GM19324 (cell line): ENCODE measurements at regions not wholly inside any gene's neighbourhood (a gene's known extent, or its start where the extent isn't known, plus 50 kb on each side); places are given as distances from the start of the nearest gene placed in this dataset.

Experiments used
- ATAC-seq: cut with Tn5 transposase; IDR thresholded peaks from one replicate; pipeline ENCODE4 v1.9.1; 2021; ENCODE audit warnings: mild to moderate bottlenecking, moderate library complexity; ENCODE audit not compliant: unreplicated experiment, low FRiP score

DNA sequence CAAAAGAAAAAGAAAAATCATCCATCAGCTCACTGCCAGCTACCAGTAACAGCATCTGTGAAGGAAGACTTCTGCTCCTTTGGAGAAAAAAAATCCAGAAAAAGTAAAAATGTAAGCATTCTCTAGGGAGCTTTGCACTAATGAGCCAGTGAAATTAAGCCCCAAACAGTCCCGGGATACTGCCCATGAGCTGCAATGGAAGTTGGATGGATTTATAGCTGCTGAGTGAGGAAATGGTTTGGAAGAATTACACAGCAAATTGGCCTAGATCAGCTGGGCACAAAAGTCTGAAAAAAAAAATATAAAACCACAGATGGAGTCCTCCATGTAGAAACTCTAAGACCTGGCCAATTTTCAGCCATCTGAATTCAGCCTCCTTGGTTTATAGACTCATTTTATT, 462.9 kb upstream of the USP15 start:
- no peak for ATAC-seq

DNA sequence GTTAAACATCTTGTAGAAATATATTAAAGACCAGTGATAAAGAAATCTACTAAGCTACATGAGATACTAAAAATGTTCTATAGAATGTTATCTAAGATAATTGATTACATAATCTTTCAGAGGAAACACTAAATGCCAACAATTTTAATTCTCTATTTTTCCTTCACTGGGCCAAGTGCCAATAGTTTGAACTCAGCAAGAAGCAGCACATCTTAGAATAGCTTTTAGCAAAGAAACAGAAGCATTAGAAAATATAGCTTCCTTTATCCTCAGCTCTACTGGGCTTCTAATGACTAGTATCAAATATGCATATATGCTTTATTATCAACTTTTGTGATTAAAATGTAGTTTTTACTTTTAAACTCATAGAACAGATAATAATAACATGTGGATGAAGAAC, 461.4 kb upstream of the USP15 start:
- ATAC-seq = no peak

DNA sequence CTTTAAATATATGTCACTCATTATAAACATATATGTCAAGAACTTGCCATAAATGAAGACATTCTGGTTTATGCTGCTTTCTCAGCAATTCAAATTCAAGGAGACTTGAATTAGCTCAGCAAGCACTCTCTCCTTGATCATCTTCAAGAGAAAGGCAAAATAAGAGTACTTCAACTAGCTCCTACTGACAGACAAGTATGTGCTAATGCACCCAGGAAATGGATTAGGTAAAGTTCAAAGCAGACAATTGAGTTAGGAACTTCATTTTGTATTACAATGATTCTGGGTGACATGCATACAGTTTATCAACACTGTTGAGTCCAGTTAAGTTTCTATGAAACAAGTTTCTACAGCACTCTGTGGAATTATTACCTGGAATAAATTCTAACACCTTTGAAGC, 455.9 kb upstream of the USP15 start:
- ATAC-seq = no peak

DNA sequence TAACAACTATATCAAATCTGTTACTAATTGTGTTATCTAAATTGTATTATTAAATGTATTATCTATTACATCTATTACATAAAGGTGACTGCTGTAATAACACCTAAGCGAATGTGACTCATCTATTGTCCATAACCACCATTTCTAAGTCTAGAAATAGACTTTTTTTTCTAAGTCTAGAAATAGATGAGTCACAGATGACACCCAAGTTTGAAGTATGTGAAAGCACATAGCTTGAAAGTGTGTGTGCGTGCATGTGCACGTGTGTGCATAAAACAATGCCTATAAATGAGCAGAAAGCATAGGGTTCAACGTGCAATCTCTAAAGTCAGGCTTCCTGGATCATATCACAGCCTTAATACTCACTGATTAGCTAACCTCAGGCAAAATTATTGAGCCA, 451.3 kb upstream of the USP15 start:
- ATAC-seq = no peak

DNA sequence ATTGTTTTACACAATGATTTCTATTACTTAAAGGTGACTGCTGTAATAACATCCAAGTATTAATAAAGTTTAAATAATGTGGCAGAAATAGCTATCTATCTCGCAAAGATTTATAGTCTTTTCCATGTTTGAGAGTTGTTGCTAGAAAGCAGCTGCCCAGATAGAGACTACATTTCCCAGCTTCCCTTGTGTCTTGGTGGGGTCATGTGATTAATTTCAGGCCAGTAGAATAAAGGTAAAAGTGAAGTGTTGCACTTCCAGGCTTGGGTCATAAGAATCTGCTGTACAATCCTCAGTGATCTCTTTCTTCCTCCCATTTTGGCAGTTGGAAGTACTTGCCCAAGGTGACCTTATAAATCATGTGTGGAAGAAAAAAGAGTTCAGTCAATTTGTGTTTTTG, 449.7 kb upstream of the USP15 start:
- no peak for ATAC-seq

DNA sequence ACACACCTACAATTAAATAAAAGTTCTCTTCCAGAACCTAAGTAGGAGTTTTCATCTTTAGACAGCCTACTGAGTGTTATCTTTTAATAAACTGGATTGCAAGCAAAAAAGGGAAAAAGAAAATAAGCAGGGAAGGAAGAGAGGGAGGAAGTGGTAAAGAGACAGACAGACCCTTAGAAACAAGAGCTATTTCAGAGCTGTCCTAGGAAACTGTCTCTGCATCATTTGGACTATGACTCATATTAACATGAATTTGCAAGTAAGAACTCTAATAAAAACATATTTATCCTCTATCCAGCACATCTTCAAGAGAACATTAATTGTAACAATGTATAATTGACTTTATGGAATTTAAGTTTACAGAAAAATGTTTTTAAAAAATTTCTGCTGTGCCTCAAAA, 438.8 kb upstream of the USP15 start:
- ATAC-seq = no peak

DNA sequence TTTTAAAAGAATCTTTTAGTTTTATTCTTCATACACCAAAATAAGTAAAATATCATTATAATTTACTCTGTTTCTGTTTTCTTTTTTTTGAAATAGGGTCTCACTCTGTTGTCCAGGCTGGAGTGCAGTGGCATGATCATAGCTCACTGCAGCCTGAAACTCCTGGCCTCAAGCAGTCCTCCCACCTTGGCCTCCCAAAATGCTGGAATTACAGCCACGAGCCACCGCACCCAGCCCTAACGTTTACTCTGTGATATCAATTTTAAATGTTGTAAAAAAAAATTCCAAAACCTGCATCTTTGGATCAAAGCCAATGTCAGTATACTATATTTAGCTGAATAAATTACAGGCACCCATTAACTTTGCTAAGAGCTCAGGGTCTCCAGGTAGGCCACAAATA, 437.1 kb upstream of the USP15 start:
- ATAC-seq = no peak

DNA sequence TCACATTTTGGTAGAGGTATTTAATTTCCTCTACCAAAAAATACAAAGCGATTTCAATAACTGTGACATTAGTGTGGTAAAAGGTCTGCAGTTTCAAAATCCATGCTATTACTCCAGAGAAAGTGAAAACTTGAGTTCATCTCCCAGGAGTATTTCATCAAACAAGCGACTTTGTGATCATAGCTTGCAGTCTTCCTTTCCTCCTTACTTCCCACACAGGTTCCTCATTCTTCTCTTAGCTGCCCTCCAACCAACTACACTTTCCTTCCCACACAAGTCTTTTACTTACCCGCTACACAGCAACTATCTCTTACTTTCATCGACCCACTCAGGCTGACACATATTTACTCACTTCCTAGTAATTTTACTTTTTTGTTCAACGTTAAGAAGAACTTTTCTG, 413.4 kb upstream of the USP15 start:
- no peak for ATAC-seq

DNA sequence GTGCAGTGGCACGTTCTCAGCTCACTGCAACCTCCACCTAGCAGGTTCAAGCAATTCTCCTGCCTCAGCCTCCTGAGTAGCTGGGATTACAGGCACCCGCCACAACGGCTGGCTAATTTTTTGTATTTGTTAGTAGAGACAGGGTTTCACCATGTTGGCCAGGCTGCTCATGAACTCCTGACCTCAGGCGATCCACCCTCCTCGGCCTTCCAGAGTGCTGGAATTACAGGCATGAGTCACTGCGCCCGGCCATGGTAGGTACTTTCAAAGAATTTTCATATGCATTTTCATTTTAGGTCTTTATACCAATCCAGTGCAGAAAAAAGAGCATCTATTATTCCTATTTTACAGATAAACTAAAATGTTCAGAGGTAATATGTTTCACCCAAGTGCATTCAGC, 411.3 kb upstream of the USP15 start:
- no peak for ATAC-seq

DNA sequence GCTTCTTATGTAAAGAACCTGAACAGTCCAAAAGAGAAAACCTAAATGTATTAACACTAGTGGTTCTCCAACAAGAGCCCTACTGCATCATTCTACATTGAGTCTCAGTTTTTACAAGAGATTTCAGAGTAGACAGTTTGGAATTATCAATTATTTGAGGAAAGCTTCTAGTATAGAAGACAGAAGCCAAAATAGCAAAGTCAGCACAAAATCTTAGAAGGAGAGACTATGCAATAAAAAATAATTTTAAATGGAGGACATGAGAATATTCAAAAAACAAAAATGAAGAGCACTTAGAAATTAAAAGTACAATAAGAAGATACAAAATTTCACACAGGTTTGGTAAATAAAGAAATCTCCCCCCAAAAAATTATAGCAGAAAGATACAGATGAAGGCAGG, 406.3 kb upstream of the USP15 start:
- no peak for ATAC-seq

DNA sequence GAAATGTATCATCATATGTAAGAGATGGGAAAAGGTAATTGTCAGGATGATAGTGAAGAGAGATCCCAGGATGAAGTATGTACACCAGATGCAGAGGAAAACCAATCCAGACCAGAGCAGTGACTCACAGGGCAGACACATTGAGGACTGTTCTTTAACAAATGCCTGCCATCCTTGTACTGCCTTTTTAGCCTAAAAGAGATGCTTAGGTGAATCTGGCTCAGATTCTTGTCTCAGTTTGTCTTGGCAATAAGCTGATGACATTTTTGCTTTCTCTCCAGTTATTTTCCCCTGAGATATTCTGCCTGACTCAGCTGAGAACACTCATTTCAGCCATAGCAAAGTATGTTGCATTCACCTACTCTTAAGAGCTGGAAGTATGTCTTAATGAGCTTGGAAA, 405.3 kb upstream of the USP15 start:
- no peak for ATAC-seq

DNA sequence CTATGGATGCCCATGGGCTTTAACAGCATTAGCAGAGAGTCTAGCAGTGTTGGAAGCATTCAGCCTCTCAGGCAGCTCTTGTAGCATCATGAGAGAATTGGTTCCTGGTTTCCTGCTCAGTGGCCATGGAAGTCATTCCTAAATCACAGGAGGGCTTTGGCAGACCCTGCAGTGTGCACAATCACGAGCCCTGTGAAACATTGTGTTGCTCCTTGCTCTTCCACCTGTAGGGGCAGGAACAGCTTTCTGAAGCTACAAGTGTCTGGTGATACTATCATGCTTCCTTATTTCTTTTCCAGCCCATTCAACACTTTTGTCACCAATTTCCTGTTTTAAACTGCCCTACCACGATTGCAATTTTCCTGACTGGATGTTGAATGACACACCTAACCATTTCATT, 402.2 kb upstream of the USP15 start:
- ATAC-seq = no peak

DNA sequence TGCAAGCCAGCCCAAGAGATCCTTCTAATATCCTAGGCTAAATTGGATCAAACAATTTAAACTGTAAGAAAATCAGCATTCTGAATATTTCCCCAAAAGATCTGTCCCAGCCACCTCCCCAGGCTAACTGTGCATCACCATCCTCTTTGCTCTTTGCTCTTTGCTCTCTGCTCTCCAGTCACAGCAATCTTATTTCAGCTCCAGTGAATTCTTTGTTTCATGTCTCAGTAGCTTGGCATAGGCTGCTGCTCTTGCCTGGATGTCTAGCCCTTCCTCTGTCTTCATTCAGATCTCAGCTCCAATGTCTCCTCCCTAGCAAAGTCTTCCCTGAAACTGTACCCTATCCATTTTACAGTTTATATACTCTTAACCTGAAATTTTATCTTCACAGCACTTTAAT, 399.8 kb upstream of the USP15 start:
- ATAC-seq = no peak

DNA sequence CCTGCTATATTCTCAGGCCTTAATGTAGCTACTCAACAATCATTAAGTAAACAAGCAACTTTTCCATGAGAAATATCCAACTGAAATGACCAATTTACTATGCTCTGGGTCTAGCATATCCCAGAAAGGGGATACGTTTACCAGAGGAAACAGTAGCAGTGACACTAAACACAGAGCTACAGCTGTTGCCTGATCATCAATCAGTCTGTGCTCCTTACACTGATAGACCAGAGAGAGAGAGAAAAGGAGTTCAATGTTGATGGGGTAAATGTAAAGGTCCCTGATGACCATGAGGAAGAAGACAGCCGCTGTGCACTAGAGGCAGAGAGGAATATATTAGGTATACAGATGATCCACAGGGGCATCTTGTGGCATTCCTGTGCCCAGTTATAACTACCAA, 397.2 kb upstream of the USP15 start:
- no peak for ATAC-seq

DNA sequence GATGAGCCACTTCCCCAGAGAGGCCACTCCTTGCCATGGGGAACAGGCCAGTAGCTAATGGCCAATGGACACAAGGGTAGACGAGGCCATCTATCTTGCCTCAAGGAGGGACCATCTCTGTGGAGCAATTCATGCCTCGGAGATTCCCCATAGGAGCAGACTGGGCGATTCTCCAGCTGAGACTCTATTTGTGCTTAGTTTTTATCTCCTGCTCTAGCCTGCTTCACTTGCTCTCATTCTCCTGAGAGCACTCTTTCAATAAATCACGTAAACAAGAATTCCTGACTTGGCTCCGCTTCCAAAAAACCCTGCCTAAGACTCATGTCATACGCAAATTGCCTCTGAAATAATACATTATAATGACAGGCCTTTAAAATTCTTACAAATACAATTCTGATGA, 396.4 kb upstream of the USP15 start:
- no peak for ATAC-seq

DNA sequence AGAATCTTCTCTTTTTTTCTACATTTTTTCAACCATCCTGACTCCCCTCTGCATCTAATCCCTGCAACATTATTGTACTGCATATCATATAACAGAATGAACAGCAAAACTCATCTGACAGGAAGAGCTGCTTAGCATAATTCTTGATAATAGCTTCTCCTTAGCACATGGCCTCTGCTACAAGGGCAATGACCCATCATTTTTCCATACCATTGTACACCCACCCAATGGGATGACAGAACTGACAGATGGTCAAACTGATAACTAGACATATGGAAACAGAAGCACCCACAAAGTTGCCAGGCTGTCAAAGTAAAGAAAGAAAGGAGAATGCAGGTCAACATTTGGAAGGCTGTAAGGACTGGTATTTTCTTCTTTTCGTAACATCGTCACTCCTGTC, 390.4 kb upstream of the USP15 start:
- no peak for ATAC-seq

DNA sequence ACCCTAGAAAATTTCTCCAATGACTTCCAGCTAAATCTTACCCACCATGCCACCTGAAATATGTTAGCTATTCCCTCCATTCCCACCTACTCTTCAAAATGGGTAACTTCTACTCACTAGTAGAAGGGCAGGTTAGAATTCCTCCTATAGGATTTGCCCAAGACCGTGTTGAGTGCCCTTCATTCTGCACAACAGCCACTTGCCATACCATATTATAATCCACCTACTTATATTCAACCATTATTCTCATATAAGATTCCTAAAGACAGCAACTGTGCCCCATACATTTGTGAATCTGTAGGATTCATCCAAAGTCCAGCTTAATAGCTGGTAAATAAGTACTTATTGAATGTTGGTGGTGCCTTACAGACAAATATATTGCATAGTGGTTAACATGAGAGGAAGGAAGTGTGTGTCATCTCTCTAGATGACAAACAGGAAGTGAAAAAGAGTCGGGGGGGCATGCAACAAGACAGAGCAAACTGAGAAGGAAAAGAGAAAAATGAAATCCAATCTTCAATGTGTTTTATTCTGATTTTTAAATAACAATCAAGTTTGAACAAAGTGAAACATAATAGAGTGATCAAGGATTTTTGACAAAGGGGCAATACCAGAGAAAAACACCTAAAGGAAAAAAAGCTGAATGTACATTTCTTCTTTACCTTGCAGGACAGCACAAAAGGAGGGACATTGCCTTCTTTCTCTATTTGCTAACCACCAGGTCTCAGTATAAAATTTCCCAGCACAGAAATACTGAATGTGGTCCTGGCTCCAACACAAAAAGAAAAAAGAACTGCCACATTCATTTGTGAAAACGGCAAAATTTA, 389.3 kb upstream of the USP15 start:
- ATAC-seq = no peak

DNA sequence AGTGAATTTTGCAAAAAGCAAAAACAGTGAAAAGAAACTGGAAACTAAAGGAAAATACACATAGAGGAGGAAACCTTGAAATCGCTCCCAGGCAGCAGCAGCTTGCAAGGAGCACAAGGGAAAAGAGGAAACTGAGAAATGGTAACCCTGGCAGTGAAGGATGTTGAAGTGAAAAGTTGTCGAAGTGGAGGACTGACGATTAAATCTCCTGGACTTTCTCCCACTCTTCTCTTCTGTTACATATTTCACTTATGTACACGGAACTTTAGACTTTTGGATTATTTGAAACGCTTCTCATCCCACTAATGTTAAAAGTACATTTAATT, 388.8 kb upstream of the USP15 start:
- ATAC-seq = no peak

DNA sequence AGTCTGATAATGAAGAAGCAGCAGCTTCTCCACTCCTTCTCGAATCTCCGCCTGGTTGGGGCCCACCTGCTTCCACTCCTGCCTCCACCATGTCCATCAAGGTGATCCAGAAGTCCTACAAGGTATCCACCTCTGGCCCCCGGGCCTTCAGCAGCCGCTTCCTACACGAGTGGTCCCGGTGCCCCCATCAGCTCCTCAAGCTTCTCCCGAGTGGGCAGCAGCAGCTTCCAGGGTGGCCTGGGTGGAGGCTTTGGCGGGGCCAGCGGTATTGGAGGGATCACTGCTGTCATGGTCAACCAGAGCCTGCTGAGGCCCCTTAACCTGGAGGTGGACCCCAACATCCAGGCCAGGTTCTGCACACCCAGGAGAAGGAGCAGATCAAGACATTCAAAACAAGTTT, 381.0 kb upstream of the USP15 start:
- ATAC-seq = no peak

DNA sequence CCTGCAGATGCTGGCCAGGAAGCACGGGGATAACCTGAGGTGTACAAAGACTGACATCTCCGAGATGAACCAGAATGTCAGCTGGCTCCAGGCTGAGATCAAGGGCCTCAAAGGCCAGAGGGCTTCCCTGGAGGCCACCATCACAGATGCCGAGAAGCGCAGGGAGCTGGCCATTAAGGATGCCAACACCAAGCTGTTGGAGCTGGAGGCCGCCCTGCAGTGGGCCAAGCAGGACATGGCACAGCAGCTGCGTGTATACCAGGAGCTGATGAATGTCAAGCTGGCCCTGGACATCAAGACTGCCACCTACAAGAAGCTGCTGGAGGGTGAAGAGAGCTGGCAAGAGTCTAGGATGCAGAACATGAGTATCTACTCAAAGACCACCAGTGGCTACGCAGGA, 380.0 kb upstream of the USP15 start:
- ATAC-seq = no peak

DNA sequence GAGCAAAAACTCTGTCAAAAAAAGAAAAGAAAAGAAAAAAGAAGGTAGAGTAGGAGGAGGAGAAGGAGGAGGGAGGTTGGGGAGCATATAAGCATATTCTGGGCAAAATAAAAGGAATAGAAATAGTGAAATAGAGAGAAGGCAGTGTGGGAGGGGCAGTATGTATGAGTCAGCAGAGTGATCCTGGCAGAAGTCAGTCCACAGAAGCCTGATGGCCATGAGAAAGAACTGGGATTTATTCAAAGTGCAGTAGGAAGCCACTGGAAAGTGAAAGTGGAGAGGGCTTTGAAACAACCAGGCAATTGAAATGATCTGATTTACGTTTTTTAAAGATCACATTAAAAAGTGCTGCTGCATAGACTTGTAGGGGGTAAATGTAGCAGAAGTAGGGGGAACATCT, 368.6 kb upstream of the USP15 start:
- ATAC-seq = no peak

DNA sequence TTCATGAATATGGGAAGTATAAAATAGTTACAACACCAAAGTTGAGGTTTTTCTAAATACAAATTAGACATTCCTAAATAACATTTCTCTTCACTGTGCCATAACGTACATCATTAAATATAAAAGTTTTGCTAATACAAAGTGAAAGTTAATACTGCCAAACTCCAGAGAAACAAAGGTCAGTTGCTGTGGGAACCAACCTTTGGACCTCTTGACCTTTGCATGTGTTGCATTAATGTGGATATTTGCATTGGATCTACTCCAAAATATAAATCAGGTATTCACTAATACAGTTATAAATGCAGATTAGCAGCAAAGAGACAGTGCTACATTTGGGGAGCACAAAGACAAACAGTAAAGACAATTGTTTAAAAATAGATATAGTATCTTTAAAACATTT, 366.0 kb upstream of the USP15 start:
- no peak for ATAC-seq

DNA sequence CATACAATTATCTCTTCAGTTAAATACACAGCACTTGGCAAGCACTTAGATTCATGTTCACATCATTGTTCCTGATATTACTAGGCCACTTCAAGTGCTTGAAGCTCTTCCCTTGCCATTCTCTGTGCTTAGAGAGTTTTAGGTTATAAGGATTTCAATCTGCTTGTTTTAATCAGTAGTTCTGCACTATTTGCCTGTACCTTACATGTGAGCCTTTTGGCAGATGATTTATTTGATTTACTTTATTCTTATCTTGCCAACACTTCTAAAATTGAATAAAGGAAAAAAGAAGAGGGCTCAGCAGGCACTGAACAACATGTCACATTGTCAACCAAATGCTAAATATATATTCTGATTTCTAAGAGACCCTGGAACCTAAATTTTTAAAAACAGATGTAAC, 363.8 kb upstream of the USP15 start:
- no peak for ATAC-seq
